ENCODE measurements at regions not wholly inside any gene's neighbourhood (a gene's known extent, or its start where the extent isn't known, plus 50 kb on each side); places are given as distances from the start of the nearest gene placed in this dataset.

GRCh38 chr3:87564438-87564837, 288.1 kb upstream of the POU1F1 start:
- Histone ChIP-seq H3K9ac (ENCODE audit: low read depth, low read length) (no peak overlapping the region), H3K56ac (ENCODE audit: extremely low read depth, insufficient read depth, low read length) (no peak overlapping the region), H3K4me3 (ENCODE audit: insufficient read depth, low read depth, low read length) (no peak overlapping the region), H4K91ac (ENCODE audit: insufficient read depth, low read depth, low read length) (no peak overlapping the region), H2AK5ac (ENCODE audit: low read depth, low read length) (no peak overlapping the region), H3K4me2 (ENCODE audit: low read depth, low read length) (no peak overlapping the region), H3K9me1 (ENCODE audit: insufficient read depth, low read length) (no peaks in the 10 kb centered on the region), H3K4me1 (ENCODE audit: control insufficient read depth, insufficient read depth, low read length) (no peaks in the 10 kb centered on the region), H3K4ac (ENCODE audit: low read depth, low read length) (no peak overlapping the region), H4K8ac (ENCODE audit: low read depth in 2 of 2, low read length in 2 of 2) (no peak overlapping the region), H4K20me1 (ENCODE audit: insufficient read depth, low read length) (no peaks in the 10 kb centered on the region), H4K5ac (ENCODE audit: low read depth, low read length) (no peak overlapping the region), H3K23ac (ENCODE audit: low read depth, low read length) (no peak overlapping the region), H3K36me3 (ENCODE audit: control insufficient read depth, insufficient read depth, low read length) (no peaks in the 10 kb centered on the region), H3K14ac (replicated peaks; ENCODE audit: low read depth, low read length) (no peak overlapping the region), H2BK5ac (ENCODE audit: low read depth, low read length, poor library complexity, severe bottlenecking) (no peak overlapping the region), H2AFZ (replicated peaks; ENCODE audit: low read length, poor library complexity) (no peak overlapping the region), H3K27ac (ENCODE audit: insufficient read depth, low read length) (no peak overlapping the region), H3K27me3 (ENCODE audit: control insufficient read depth, insufficient read depth, low read length) (no peaks in the 10 kb centered on the region), H2AK9ac (replicated peaks; ENCODE audit: low read depth, low read length, poor library complexity) (no peak overlapping the region), H3K79me1 (ENCODE audit: low read depth in 1 of 2, low read length in 2 of 2) (no peaks in the 10 kb centered on the region), H3K18ac (ENCODE audit: low read depth, low read length) (no peak overlapping the region), H2BK20ac (ENCODE audit: low read depth, low read length) (no peak overlapping the region), H2BK120ac (ENCODE audit: low read depth, low read length) (no peak overlapping the region), H2BK15ac (ENCODE audit: low read depth, low read length) (no peak overlapping the region), H3K9me3 (ENCODE audit: control insufficient read depth, insufficient read depth, low read length) (peaks cover 7% of the 10 kb centered on the region; the same call in 1 of the 2 replicates)
- TF ChIP-seq RCOR1 (IDR thresholded peaks at IDR 0.05; ENCODE audit: insufficient replicate concordance, low read length): no peak
- no peak for TF ChIP-seq NFE2L2 (IDR thresholded peaks at IDR 0.05; ENCODE audit: low read depth, low read length)
- TF ChIP-seq, protein P1, sequence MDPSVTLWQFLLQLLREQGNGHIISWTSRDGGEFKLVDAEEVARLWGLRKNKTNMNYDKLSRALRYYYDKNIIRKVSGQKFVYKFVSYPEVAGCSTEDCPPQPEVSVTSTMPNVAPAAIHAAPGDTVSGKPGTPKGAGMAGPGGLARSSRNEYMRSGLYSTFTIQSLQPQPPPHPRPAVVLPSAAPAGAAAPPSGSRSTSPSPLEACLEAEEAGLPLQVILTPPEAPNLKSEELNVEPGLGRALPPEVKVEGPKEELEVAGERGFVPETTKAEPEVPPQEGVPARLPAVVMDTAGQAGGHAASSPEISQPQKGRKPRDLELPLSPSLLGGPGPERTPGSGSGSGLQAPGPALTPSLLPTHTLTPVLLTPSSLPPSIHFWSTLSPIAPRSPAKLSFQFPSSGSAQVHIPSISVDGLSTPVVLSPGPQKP (IDR thresholded peaks at IDR 0.05; ENCODE audit: borderline replicate concordance, low read depth, low read length): no peak
- no peak for TF ChIP-seq MAZ (IDR thresholded peaks at IDR 0.05; ENCODE audit: borderline replicate concordance, low read depth, low read length)
- no peak for TF ChIP-seq MAFK (IDR thresholded peaks at IDR 0.05; ENCODE audit: low read depth, low read length)
- no peak for TF ChIP-seq CEBPB (IDR thresholded peaks at IDR 0.05; ENCODE audit: low read depth, low read length)
- TF ChIP-seq SMC3 (IDR thresholded peaks at IDR 0.05; ENCODE audit: low read depth, low read length): no peak
- TF ChIP-seq CHD1 (IDR thresholded peaks at IDR 0.05; ENCODE audit: low read depth, low read length): no peak
- TF ChIP-seq FOS (IDR thresholded peaks at IDR 0.05; ENCODE audit: low read depth, low read length): no peak
- TF ChIP-seq, protein P2, sequence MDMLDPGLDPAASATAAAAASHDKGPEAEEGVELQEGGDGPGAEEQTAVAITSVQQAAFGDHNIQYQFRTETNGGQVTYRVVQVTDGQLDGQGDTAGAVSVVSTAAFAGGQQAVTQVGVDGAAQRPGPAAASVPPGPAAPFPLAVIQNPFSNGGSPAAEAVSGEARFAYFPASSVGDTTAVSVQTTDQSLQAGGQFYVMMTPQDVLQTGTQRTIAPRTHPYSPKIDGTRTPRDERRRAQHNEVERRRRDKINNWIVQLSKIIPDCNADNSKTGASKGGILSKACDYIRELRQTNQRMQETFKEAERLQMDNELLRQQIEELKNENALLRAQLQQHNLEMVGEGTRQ (IDR thresholded peaks at IDR 0.05; ENCODE audit: low read depth, low read length): no peak
- TF ChIP-seq MXI1 (IDR thresholded peaks at IDR 0.05; ENCODE audit: borderline replicate concordance, low read depth, low read length): no peak
- TF ChIP-seq BHLHE40 (IDR thresholded peaks at IDR 0.05; ENCODE audit: low read depth, low read length): no peak
- no peak for TF ChIP-seq POLR2A (IDR thresholded peaks at IDR 0.05; ENCODE audit: low read depth, low read length)
- no peak for TF ChIP-seq RFX5 (IDR thresholded peaks at IDR 0.05; ENCODE audit: low read depth, low read length)
- TF ChIP-seq RAD21 (IDR thresholded peaks at IDR 0.05; ENCODE audit: low read length): no peak
- TF ChIP-seq, protein P3, sequence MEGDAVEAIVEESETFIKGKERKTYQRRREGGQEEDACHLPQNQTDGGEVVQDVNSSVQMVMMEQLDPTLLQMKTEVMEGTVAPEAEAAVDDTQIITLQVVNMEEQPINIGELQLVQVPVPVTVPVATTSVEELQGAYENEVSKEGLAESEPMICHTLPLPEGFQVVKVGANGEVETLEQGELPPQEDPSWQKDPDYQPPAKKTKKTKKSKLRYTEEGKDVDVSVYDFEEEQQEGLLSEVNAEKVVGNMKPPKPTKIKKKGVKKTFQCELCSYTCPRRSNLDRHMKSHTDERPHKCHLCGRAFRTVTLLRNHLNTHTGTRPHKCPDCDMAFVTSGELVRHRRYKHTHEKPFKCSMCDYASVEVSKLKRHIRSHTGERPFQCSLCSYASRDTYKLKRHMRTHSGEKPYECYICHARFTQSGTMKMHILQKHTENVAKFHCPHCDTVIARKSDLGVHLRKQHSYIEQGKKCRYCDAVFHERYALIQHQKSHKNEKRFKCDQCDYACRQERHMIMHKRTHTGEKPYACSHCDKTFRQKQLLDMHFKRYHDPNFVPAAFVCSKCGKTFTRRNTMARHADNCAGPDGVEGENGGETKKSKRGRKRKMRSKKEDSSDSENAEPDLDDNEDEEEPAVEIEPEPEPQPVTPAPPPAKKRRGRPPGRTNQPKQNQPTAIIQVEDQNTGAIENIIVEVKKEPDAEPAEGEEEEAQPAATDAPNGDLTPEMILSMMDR (conservative IDR thresholded peaks at IDR 0.05; ENCODE audit: low read depth, low read length): no peak
- POLR2A ChIA-PET (ENCODE audit: unreplicated experiment): no interaction called here
- intact Hi-C loops (cut with micrococcal nuclease): no loop called here
- BruUV-seq (replicated peaks): no TSS peak
- in situ Hi-C loops (cut with MboI; ENCODE audit: low sequenced_read_pairs): no loop called here
- ATAC-seq (ENCODE audit: low read depth): no peak
- no CpG with 5 or more reads among the region's 1 CpG for WGBS, 2 experiments (ENCODE audit: extremely low coverage in 2 of 2, insufficient read length in 1 of 2)
- dilution Hi-C loops (cut with HindIII; ENCODE audit: low sequenced_read_pairs, unreplicated experiment): no loop called here
- DNase-seq: no peak
- CTCF ChIA-PET: interaction anchor here (0.5 kb wide), 1 partner anchor 22 kb away, joined by 3 read pairs; no protein-coding TSS in a partner anchor

Data from IMR-90 (cell line).